HG03280 (cell line): ENCODE measurements at regions not wholly inside any gene's neighbourhood (a gene's known extent, or its start where the extent isn't known, plus 50 kb on each side); places are given as distances from the start of the nearest gene placed in this dataset.
"Not testable (repeated sequence)": the region's sequence is repeated elsewhere in the genome, so short reads cannot be mapped to it uniquely, and the experiment has no call there.

Experiments
- ATAC-seq: cut with Tn5 transposase; IDR thresholded peaks from one replicate; pipeline ENCODE4 v1.9.1; 2021; ENCODE audit warnings: mild to moderate bottlenecking, moderate library complexity; ENCODE audit not compliant: unreplicated experiment

GRCh38 chr7:94173436-94173835 is 169.3 kb upstream of the BET1 start:
- ATAC-seq = no peak

GRCh38 chr7:94174375-94174774 is 170.2 kb upstream of the BET1 start:
- no peak for ATAC-seq

GRCh38 chr7:94174956-94175355 is 170.8 kb upstream of the BET1 start:
- no peak for ATAC-seq

GRCh38 chr7:94176694-94177200 is 172.6 kb upstream of the BET1 start:
- no peak for ATAC-seq

GRCh38 chr7:94177441-94177840 is 173.3 kb upstream of the BET1 start:
- ATAC-seq = no peak

- peak; percentile 75 for ATAC-seq
These were observed 174.1 kb upstream of the BET1 start for GRCh38 chr7:94178230-94178629.

GRCh38 chr7:94179466-94179865 is 175.3 kb upstream of the BET1 start:
- ATAC-seq = no peak

- ATAC-seq = no peak
These were observed 177.9 kb upstream of the BET1 start for GRCh38 chr7:94182066-94182465.

GRCh38 chr7:94182721-94183120 is 178.6 kb upstream of the BET1 start:
- ATAC-seq = no peak

GRCh38 chr7:94183289-94183749 is 179.2 kb upstream of the BET1 start:
- ATAC-seq = no peak

GRCh38 chr7:94183891-94184290 is 179.7 kb upstream of the BET1 start:
- ATAC-seq = no peak

GRCh38 chr7:94188350-94188749 is 184.2 kb upstream of the BET1 start:
- no peak for ATAC-seq

- ATAC-seq = no peak
These were observed 186.5 kb upstream of the BET1 start for GRCh38 chr7:94190599-94191061.

- ATAC-seq = not testable (repeated sequence)
These were observed 190.3 kb upstream of the BET1 start for GRCh38 chr7:94194426-94194825.

- ATAC-seq = no peak
These were observed 191.0 kb upstream of the BET1 start for GRCh38 chr7:94195201-94195600.

- ATAC-seq = no peak
These were observed 191.7 kb upstream of the BET1 start for GRCh38 chr7:94195813-94196212.

GRCh38 chr7:94205529-94205928 is 189.2 kb upstream of the COL1A2 start:
- no peak for ATAC-seq

- ATAC-seq = no peak
These were observed 188.4 kb upstream of the COL1A2 start for GRCh38 chr7:94206295-94206694.

GRCh38 chr7:94212160-94212559 is 182.5 kb upstream of the COL1A2 start:
- ATAC-seq = no peak

GRCh38 chr7:94216944-94217461 is 177.7 kb upstream of the COL1A2 start:
- no peak for ATAC-seq

- ATAC-seq = no peak
These were observed 176.9 kb upstream of the COL1A2 start for GRCh38 chr7:94217766-94218165.

GRCh38 chr7:94222516-94222915 is 172.2 kb upstream of the COL1A2 start:
- ATAC-seq = no peak
